Endothelial cell of umbilical vein (primary cell): ENCODE measurements at regions not wholly inside any gene's neighbourhood (a gene's known extent, or its start where the extent isn't known, plus 50 kb on each side); places are given as distances from the start of the nearest gene placed in this dataset.

Experiments
- EZH2 ChIP-seq: IDR thresholded peaks from 2 replicates; pipeline ENCODE4 v1.6.1; 2012; ENCODE audit warnings: borderline replicate concordance, low read depth, mild to moderate bottlenecking, moderate library complexity, low read length, inconsistent platforms; ENCODE audit not compliant: severe bottlenecking
- MYC ChIP-seq: IDR thresholded peaks from one replicate; pipeline ENCODE4 v1.6.1; 2011; ENCODE audit warnings: mild to moderate bottlenecking, low read depth, low read length
- POLR2A ChIP-seq: IDR thresholded peaks from 2 replicates; pipeline ENCODE4 v1.6.1; 2012; ENCODE audit warnings: low read depth, mild to moderate bottlenecking, control low read depth, low read length
- TF ChIP-seq, protein P1 (sequence below), 2 donors: IDR thresholded peaks; 1 replicate in 1 of 2; 2 replicates in 1 of 2; pipeline ENCODE4 v1.5.1; 2011; ENCODE audit warnings: low read length in 2 of 2, mild to moderate bottlenecking in 2 of 2, moderate library complexity in 2 of 2, control low read depth in 1 of 2, inconsistent platforms in 1 of 2, low read depth in 1 of 2; ENCODE audit not compliant: insufficient read depth in 1 of 2; ENCODE audit errors: extremely low read depth in 1 of 2
- TF ChIP-seq, protein P2 (sequence below): IDR thresholded peaks from 2 replicates; pipeline ENCODE4 v1.6.1; 2011; ENCODE audit not compliant: insufficient read depth, insufficient read length

DNA sequence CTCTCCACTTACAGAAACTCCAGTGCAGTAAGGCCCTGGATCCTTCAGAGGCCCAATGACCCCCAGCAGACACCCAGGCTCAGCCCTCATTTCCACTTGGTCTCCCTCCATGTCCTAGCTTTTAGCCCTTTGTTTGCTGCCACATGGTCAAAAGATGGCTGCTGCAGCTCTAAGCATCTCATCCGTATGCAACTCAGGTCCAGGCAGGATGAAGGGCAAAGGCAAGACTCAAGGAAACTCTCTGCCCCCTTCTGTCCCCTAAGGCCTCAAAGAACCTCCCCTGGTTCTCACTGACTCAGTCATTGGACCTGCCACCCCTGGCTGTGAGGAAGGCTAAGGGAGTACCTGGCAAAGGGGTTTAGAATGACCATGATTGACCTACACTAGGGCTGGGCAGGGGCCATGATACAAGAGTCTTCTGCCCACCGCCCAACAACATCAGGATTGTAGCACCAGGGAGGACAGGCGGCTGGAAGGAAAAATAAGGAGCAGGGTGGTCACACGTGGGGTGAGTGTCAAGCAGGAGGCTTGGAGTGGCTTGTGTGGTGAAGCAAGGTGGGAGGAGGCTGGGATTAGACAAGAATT, 303.8 kb upstream of the ZMIZ1 start:
- no peak for TF ChIP-seq MYC
- no peak for TF ChIP-seq POLR2A
- TF ChIP-seq, protein P1, sequence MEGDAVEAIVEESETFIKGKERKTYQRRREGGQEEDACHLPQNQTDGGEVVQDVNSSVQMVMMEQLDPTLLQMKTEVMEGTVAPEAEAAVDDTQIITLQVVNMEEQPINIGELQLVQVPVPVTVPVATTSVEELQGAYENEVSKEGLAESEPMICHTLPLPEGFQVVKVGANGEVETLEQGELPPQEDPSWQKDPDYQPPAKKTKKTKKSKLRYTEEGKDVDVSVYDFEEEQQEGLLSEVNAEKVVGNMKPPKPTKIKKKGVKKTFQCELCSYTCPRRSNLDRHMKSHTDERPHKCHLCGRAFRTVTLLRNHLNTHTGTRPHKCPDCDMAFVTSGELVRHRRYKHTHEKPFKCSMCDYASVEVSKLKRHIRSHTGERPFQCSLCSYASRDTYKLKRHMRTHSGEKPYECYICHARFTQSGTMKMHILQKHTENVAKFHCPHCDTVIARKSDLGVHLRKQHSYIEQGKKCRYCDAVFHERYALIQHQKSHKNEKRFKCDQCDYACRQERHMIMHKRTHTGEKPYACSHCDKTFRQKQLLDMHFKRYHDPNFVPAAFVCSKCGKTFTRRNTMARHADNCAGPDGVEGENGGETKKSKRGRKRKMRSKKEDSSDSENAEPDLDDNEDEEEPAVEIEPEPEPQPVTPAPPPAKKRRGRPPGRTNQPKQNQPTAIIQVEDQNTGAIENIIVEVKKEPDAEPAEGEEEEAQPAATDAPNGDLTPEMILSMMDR (IDR thresholded peaks at IDR 0.05; ENCODE audit: extremely low read depth in 1 of 2, insufficient read depth in 1 of 2, low read depth in 1 of 2, low read length in 2 of 2): no peak
- no peak for TF ChIP-seq EZH2
- TF ChIP-seq, protein P2, sequence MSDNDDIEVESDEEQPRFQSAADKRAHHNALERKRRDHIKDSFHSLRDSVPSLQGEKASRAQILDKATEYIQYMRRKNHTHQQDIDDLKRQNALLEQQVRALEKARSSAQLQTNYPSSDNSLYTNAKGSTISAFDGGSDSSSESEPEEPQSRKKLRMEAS: no peak
